Stomach (tissue), 4 donors: ENCODE measurements at regions not wholly inside any gene's neighbourhood (a gene's known extent, or its start where the extent isn't known, plus 50 kb on each side); places are given as distances from the start of the nearest gene placed in this dataset.

ENCODE experiments used
- EP300 ChIP-seq: sonication (generic); formaldehyde crosslinking; IDR thresholded peaks from one replicate; pipeline ENCODE4 v1.6.1; 2017; ENCODE audit warnings: antibody characterized with exemption
- POLR2A ChIP-seq, 4 donors: fragments of 450-650 bp; IDR thresholded peaks; one replicate each; pipeline ENCODE4 v1.6.1; 2016; ENCODE audit warnings: antibody characterized with exemption in 4 of 4, control low read depth in 2 of 4, mild to moderate bottlenecking in 1 of 4, moderate library complexity in 1 of 4
- TF ChIP-seq, protein P1 (sequence below), 7 experiments: fragments of 450-650 bp in 4 of 7; fragments of 200-600 bp in 3 of 7; sonication (generic) in 3 of 7; IDR thresholded peaks; one replicate each; pipeline ENCODE4 v1.5.1; 2016 to 2019; ENCODE audit warnings: antibody characterized with exemption in 7 of 7, control low read depth in 2 of 7, mild to moderate bottlenecking in 1 of 7

DNA sequence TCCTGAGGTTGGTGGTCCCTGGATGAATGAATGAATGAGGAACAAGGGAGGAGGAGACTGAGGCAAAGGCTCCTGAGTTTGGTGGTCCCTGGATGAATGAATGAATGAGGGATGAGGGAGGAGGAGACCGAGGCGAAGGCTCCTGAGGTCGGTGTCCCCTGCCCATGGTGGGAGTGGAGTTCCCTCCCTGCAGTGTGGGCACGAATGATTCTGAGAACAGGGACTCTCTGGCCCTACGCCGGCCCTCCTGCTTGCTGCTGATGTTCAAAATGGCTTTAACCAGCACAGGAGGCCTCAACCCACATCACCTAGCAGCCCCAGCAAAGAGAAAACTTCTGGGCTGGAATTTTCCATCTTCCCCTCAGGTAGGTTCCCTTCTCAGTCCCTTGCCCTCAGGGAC lies 377.8 kb downstream of the IRX2 start:
- no peak for TF ChIP-seq POLR2A (IDR thresholded peaks at IDR 0.05)
- TF ChIP-seq, protein P1, sequence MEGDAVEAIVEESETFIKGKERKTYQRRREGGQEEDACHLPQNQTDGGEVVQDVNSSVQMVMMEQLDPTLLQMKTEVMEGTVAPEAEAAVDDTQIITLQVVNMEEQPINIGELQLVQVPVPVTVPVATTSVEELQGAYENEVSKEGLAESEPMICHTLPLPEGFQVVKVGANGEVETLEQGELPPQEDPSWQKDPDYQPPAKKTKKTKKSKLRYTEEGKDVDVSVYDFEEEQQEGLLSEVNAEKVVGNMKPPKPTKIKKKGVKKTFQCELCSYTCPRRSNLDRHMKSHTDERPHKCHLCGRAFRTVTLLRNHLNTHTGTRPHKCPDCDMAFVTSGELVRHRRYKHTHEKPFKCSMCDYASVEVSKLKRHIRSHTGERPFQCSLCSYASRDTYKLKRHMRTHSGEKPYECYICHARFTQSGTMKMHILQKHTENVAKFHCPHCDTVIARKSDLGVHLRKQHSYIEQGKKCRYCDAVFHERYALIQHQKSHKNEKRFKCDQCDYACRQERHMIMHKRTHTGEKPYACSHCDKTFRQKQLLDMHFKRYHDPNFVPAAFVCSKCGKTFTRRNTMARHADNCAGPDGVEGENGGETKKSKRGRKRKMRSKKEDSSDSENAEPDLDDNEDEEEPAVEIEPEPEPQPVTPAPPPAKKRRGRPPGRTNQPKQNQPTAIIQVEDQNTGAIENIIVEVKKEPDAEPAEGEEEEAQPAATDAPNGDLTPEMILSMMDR (IDR thresholded peaks at IDR 0.05): no peak
- no peak for TF ChIP-seq EP300
